ENCODE measurements at regions not wholly inside any gene's neighbourhood (a gene's known extent, or its start where the extent isn't known, plus 50 kb on each side); places are given as distances from the start of the nearest gene placed in this dataset.

DNA sequence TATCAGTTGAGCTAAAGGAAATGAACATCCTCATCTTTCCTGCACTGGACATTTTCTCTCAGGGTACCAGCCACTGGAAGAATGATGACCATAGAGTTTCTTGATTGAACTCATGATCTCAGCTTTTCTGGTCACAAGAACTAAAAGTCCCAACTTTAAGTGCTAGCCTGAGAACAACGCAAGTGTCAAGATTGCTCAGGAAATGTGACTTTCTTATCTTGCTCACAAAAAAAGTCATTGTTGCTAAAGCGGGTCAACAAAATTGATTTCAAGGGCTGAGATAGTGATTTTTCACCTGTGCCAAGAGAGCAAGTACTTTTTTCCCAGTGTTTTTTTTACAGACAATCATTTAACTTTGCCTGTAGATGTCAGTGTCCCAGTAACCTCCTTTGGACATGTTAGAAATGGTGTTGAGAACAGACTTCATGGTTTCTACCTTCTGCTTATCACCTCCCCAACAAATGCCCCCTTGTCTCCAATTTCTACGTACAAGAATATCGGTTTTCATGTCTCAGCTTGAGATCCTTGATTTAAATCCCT is 125.9 kb downstream of the SEMA6D start:
- ATAC-seq (no peak), DNase-seq (no peak)
- Histone ChIP-seq H3K27me3 (no peaks in the 10 kb centered on the region), H3K27ac (no peak overlapping the region), H3K9me3 (no peaks in the 10 kb centered on the region), H3K4me1 (peaks cover 0 to 17% (median 5%) of the 10 kb centered on the region in 9 donors), H3K36me3 (no peaks in the 10 kb centered on the region), H3K4me3 (no peak overlapping the region)
- intact Hi-C loops (cut with DNase I), result no loop called here
- TF ChIP-seq, protein P1, sequence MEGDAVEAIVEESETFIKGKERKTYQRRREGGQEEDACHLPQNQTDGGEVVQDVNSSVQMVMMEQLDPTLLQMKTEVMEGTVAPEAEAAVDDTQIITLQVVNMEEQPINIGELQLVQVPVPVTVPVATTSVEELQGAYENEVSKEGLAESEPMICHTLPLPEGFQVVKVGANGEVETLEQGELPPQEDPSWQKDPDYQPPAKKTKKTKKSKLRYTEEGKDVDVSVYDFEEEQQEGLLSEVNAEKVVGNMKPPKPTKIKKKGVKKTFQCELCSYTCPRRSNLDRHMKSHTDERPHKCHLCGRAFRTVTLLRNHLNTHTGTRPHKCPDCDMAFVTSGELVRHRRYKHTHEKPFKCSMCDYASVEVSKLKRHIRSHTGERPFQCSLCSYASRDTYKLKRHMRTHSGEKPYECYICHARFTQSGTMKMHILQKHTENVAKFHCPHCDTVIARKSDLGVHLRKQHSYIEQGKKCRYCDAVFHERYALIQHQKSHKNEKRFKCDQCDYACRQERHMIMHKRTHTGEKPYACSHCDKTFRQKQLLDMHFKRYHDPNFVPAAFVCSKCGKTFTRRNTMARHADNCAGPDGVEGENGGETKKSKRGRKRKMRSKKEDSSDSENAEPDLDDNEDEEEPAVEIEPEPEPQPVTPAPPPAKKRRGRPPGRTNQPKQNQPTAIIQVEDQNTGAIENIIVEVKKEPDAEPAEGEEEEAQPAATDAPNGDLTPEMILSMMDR (IDR thresholded peaks at IDR 0.05), result no peak
- 86 to 90% methylated on average over 4 of the region's 4 CpGs for WGBS, 2 donors

DNA sequence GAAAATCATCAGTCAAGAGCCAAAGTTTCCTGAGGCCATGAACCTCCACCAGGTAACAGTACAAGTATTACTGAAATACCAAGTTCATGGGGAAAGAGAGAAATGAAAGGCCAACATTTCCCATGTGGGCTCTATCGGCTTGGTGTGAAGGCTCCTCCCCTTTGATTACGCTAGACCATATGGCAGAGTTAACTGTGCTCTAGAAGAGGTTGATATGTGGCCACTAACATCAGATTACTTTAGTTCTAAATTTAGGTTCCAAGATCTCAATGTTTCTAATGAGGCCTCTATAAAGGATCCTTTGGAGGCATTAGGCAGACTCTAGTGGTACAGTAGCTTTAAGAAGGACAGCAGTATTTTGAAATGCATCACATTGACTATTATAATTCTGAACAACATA is 127.1 kb downstream of the SEMA6D start:
- no peak for ATAC-seq
- Histone ChIP-seq H3K27me3 (no peaks in the 10 kb centered on the region), H3K9me3 (no peaks in the 10 kb centered on the region), H3K27ac (no peak overlapping the region), H3K36me3 (no peaks in the 10 kb centered on the region), H3K4me1 (peaks cover 0 to 11% (median under 1%) of the 10 kb centered on the region in 9 donors), H3K4me3 (no peak overlapping the region)
- TF ChIP-seq, protein P1 (IDR thresholded peaks at IDR 0.05), result no peak
- no peak for DNase-seq
- 89 to 93% methylated on average over 2 of the region's 2 CpGs for WGBS, 2 donors
- intact Hi-C loops (cut with DNase I), result no loop called here

DNA sequence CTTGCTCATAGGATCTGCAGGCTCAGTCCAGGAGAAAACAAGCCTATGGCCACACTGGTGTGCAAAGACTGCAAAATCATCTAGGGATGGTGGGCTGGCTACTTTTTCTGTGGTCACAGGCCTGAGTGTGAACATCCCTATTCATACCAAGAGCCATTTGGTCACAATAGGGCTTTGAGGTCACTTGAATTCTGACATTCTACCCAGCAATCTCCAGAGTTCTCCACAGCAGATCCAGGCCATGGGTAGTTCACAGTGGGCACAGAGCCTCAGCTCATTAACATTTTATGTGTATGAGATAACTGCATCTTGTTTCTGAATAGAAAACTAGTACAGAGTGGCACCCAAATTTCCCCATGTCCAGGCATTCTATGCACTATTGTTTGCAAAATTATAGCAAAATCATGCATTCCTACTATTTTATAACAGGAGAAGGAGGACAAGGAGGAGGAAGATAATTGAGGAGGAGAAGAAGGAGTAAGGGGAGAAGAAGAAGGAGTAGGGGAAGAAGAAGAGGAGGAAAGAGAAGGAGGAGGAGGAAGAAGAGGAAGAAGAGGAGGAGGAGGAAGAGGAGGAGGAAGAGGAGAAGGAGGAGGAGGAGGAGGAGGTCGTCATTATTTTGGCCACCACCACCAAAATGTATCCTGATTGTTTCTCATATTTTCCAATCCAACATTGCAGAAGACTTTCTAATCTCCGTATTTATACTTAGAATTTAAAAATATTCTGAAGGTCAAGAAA is 129.0 kb downstream of the SEMA6D start:
- intact Hi-C loops (cut with DNase I), result no loop called here
- WGBS, 2 donors, result 68 to 78% methylated on average over 2 of the region's 2 CpGs
- Histone ChIP-seq H3K4me3 (no peak overlapping the region), H3K27ac (no peak overlapping the region), H3K4me1 (peaks cover 0 to 6% (median 0%) of the 10 kb centered on the region in 9 donors), H3K9me3 (no peaks in the 10 kb centered on the region), H3K27me3 (no peaks in the 10 kb centered on the region), H3K36me3 (no peaks in the 10 kb centered on the region)
- DNase-seq (no peak), ATAC-seq (no peak)
- TF ChIP-seq, protein P1 (IDR thresholded peaks at IDR 0.05), result no peak

DNA sequence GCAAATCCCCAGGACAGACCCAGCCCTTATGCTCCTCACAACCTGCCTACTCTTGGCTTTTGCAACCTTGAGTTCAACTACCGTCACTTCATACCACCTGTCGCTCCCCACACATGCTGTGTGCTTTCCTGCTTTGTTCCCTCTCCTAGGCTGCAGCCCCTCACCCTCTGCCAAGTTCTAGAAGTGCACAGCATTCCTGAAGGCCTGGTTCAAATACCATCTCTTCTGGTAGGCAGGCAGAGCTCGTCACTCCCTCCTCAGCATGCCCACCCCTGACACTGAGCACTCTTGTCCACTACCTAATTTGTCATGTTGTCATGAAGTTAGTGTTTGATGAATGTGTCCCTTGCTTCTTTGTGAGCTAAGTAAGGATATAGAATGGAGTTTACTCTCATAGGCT is 129.6 kb downstream of the SEMA6D start:
- Histone ChIP-seq H3K9me3 (no peaks in the 10 kb centered on the region), H3K27ac (no peak overlapping the region), H3K36me3 (no peaks in the 10 kb centered on the region), H3K27me3 (no peaks in the 10 kb centered on the region), H3K4me1 (peaks cover 0 to under 1% (median 0%) of the 10 kb centered on the region in 9 donors), H3K4me3 (no peak overlapping the region)
- 54 to 82% methylated on average over 3 of the region's 3 CpGs for WGBS, 2 donors
- no peak for DNase-seq
- ATAC-seq, result no peak
- TF ChIP-seq, protein P1 (IDR thresholded peaks at IDR 0.05), result no peak
- intact Hi-C loops (cut with DNase I), result no loop called here

Data from heart right ventricle (tissue), 16 donors.